ENCODE measurements at regions not wholly inside any gene's neighbourhood (a gene's known extent, or its start where the extent isn't known, plus 50 kb on each side); places are given as distances from the start of the nearest gene placed in this dataset.

GRCh38 chr10:21090609-21091082 lies 193.5 kb upstream of the NEBL start:
- TF ChIP-seq CTCF (IDR thresholded peaks at IDR 0.05; ENCODE audit: extremely low read depth, insufficient read depth, missing control alignments) = no peak
- no peak for DNase-seq (ENCODE audit: low spot score)
- in situ Hi-C loops (cut with MboI; ENCODE audit: low pct_unique_long_range_greater_than_20kb, low sequenced_read_pairs, unreplicated experiment) = loop anchor here (25.0 kb wide), 1 partner anchor 372 kb away; no protein-coding TSS in a partner anchor

GRCh38 chr10:21087476-21087875 lies 190.4 kb upstream of the NEBL start:
- no peak for TF ChIP-seq CTCF (IDR thresholded peaks at IDR 0.05; ENCODE audit: extremely low read depth, insufficient read depth, missing control alignments)
- no peak for DNase-seq (ENCODE audit: low spot score)
- in situ Hi-C loops (cut with MboI; ENCODE audit: low pct_unique_long_range_greater_than_20kb, low sequenced_read_pairs, unreplicated experiment) = loop anchor here (25.0 kb wide), 1 partner anchor 375 kb away; no protein-coding TSS in a partner anchor

GRCh38 chr10:21084700-21085099 lies 187.6 kb upstream of the NEBL start:
- no peak for TF ChIP-seq CTCF (IDR thresholded peaks at IDR 0.05; ENCODE audit: extremely low read depth, insufficient read depth, missing control alignments)
- no peak for DNase-seq (ENCODE audit: low spot score)
- in situ Hi-C loops (cut with MboI; ENCODE audit: low pct_unique_long_range_greater_than_20kb, low sequenced_read_pairs, unreplicated experiment) = loop anchor here (25.0 kb wide), 1 partner anchor 378 kb away; no protein-coding TSS in a partner anchor

GRCh38 chr10:21083861-21084260 lies 186.8 kb upstream of the NEBL start:
- in situ Hi-C loops (cut with MboI; ENCODE audit: low pct_unique_long_range_greater_than_20kb, low sequenced_read_pairs, unreplicated experiment) = loop anchor here (25.0 kb wide), 1 partner anchor 378 kb away; no protein-coding TSS in a partner anchor
- no peak for DNase-seq (ENCODE audit: low spot score)
- TF ChIP-seq CTCF (IDR thresholded peaks at IDR 0.05; ENCODE audit: extremely low read depth, insufficient read depth, missing control alignments) = no peak

- DNase-seq (ENCODE audit: low spot score) = no peak
- TF ChIP-seq CTCF (IDR thresholded peaks at IDR 0.05; ENCODE audit: extremely low read depth, insufficient read depth, missing control alignments) = no peak
- in situ Hi-C loops (cut with MboI; ENCODE audit: low pct_unique_long_range_greater_than_20kb, low sequenced_read_pairs, unreplicated experiment) = loop anchor here (25.0 kb wide), 1 partner anchor 380 kb away; no protein-coding TSS in a partner anchor
Measured at GRCh38 chr10:21082206-21082605, 185.1 kb upstream of the NEBL start.

- in situ Hi-C loops (cut with MboI; ENCODE audit: low pct_unique_long_range_greater_than_20kb, low sequenced_read_pairs, unreplicated experiment) = loop anchor here (25.0 kb wide), 1 partner anchor 382 kb away; no protein-coding TSS in a partner anchor
Measured at GRCh38 chr10:21080261-21080660, 183.2 kb upstream of the NEBL start.

More at GRCh38 chr10:21080261-21080660, 183.2 kb upstream of the NEBL start:
- TF ChIP-seq CTCF (IDR thresholded peaks at IDR 0.05; ENCODE audit: extremely low read depth, insufficient read depth, missing control alignments) = no peak
- no peak for DNase-seq (ENCODE audit: low spot score)

All from GM13977 (cell line).